Activated effector memory CD4-positive, alpha-beta T cell treated with Interleukin-2 at 50 U/mL for 16 hours (primary cell): ENCODE measurements at regions not wholly inside any gene's neighbourhood (a gene's known extent, or its start where the extent isn't known, plus 50 kb on each side); places are given as distances from the start of the nearest gene placed in this dataset.

Experiments
- DNase-seq: peaks from one replicate; pipeline ENCODE4 v3.0.0-alpha.2; 2020

DNA sequence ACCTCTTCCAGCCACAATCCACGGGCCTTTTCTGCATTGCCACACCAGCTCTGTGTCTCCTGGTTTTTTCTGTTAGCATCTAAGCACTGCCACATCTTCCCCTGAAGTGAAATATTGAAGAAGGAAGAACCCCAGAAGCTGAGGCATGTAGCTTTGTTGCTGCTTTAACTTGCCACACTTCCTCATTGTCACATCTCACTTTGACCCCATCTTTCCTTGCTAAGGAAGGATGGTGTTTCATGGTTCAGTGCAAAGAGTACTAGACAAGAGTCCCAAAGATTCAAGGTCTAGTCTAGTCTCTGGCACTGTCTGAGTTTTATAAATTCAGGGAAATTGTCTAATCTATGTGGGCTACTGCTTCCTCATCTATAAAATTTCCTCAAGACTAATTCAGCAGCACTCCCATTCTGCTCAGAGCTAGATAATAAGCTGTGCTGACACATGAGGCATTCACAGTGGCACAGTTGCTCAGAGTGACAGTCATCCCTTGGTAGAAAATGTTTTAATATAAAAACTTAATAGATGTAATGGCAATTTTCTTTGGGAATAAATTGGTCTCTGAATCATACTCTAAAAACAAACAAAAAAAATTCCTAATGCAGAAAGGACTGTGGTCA, 483.0 kb upstream of the ID2 start:
- no peak for DNase-seq

DNA sequence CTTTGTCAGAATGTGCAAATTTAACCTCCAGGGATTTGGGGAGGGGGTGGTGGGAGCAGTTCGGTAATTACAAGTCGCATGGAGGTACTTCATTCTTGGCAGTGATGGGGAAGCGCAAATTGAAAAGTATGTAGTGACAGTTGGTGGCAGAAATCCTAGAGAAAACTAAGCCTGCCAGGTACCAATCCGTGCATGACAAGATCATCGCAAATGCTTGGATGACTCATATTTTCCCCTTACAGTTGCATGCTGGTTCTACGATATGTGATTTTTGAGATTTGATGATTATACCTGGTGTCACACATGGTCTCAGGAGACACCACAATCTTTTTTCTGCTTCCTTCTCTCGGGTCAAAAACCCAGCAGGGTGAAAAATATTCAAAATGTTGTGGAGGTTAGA, 479.7 kb upstream of the ID2 start:
- no peak for DNase-seq

DNA sequence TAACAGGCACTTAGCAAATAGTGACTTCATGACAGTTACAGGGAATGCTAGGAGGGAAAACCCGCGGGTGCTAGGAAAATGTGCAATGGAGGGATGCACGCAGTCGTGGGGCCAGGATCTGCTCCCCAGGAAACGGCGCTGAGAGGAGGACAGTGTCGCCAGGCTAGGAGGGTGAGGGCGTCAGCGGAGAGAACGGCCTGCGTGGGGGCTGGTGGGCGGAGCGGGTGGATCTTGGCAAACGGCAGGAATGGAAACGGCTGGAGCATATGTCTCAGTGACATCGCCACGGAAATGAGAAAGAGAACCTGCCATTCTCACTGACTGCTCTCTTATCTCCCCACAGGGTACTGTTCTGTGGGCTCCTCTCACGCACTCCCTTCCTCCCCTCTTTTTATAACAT, 478.5 kb upstream of the ID2 start:
- DNase-seq, result no peak

DNA sequence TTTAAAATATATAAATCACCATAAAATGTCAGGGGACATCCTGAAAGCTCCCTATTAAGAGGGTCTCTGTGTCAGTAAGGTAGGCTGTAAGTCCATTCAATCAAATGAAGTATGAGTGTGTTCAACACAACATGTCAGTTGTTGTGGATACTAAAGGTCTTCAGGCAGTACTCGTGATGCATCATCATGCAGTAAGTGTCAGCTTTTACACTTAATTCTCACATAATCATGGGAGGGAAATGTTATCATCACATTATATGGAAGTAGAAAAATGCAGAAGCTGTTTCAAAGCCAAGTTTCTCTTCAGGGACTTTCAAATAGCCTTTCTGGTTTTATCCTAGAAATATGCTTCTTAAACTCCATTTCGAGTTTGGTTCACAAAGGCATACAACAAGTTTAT, 477.1 kb upstream of the ID2 start:
- DNase-seq, result no peak

DNA sequence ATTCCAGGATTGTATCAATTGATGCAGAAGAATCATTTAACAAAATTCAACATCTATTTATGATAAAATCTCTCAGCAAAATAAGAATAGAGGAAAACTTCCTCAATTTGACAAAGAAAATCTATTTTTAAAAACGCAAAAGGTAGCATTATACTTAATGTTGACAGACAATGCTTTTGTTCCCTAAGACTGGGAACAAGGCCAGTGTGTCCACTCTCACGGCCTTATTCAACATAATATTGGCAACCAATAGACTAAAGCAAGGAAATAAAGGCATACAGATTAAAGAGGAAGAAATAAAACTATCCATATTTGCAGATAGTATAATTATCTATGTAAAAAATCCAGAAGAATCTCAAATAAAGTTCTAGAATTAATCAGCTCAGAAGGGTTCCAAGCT, 472.4 kb upstream of the ID2 start:
- DNase-seq, result no peak

DNA sequence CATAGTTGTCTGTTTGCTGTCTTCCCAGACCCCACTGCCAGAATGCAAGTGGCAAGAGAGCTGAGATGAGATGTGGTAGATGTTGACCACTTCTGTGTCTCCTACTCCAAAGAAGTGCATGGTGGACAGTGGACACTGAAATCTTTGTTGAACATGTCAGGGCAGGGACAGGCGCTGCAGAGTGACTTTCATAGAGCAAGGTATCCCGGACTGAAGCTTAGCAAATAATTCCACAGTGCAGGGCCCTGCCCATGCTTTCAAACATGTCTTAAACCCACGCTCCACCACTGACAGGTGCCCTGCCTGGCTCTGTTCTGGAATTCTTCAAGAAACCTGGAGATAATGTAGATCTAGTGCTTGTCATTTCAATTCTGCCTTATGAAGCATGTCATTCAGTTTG, 470.5 kb upstream of the ID2 start:
- DNase-seq, result no peak

DNA sequence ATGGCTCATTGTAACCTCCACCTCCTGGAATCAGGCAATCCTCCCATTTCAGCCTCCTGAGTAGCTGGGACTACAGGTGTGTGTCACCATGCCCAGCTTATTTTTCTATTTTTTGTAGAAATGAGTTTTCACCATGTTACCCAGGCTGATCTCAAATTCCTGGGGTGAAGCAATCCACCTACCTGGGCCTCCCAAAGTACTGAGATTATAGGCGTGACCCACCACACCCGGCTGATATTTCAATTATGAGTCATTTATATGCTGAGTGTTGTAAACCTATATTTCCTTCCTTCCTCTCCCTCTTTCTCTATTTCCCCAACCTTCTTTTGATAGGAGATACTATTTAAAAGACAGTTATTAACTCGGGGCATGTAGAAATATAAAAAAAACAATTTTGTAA, 469.6 kb upstream of the ID2 start:
- DNase-seq, result no peak

DNA sequence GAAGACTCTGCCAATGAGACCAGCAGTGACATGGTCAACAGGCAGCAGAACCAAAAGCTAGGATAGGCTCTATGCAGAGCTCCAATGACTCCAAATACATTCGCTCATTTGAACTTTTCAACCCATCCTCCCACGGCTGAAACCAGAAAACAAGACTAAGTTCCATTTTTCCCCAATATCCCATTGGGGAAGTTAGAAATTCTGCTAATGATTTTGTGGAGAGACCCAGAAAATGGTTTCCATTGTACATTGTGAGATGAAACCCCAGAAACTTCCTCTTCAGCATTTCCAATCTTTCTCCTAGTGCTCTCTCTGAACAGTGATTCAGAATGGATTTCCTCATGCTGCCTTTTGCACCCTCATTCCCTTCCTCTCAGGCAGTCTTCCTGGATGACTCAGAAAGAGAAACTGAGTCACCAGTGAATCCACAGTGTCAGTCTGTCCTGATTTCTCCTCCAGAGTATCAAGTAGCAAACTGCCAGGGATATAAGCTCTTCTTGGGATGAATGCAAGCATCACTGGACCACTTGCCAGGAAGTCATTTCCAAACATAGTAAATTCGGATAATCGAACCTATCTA, 467.7 kb upstream of the ID2 start:
- no peak for DNase-seq

DNA sequence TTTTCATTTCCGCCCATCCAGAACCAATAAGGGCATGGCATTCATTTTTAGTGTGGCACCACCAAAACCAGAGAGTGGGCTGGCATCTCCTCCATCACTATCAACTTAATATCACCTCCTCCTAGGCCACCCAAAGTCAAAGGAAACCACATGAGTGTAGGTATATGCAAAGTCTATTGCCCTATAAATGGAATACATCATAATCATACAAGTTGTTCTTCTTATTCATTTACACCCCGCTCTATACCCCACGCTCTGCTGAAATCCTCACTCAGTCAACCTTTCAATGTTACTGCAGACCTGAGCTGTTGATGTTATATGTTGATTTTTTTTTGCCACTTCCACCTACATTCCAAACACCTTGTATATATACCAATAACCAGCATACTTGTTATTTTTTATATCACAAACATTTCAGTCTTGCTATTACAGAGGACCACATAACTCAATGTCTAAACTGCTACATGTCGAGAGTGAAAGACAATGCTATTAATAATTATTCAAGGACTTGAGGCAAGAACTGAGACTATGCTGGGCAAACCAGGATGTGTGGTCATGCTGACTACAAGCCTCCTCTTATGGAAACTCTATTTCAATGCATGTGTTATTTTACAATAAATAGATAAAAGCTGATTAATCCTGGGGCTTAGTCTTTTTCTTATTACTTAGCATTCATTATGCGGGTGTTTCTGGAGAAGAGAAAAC, 466.5 kb upstream of the ID2 start:
- DNase-seq, result no peak

DNA sequence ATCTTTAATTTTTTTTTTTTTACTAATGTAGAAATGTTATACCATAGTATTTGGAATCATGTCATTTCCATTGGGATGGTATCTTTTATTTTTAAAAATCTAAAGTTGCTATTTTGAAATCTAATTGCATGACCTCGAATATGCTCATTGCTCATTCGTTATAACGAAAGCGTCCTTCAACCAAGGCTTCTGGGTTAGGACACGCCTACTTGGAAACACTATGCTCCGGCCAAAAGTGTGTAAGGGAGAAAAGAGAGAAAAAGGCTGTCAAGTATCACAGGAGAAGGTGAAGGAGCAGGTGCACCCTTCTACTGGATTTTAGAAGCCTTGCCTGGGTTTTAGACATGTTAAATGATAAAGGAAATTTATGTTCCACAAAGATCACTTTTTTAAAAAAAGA, 465.9 kb upstream of the ID2 start:
- DNase-seq, result no peak

DNA sequence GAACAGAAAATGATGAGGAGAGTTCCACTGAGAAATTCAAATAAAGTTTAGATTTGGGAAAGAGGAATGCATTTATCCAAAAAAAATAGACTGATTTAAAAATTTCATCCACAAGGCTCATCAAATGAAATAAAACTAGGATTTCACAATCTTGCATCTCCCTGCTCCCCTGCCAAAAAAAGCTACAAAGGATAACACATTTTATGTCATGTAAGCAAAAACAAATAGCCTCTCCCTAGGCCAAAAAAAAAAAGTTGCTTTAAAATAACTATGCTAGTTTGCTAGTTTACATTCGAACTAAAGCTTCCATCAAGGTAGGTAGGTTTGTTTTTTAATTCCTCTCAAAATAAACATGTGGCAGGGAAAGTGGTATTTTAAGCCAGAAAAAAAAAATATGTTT, 465.5 kb upstream of the ID2 start:
- no peak for DNase-seq

DNA sequence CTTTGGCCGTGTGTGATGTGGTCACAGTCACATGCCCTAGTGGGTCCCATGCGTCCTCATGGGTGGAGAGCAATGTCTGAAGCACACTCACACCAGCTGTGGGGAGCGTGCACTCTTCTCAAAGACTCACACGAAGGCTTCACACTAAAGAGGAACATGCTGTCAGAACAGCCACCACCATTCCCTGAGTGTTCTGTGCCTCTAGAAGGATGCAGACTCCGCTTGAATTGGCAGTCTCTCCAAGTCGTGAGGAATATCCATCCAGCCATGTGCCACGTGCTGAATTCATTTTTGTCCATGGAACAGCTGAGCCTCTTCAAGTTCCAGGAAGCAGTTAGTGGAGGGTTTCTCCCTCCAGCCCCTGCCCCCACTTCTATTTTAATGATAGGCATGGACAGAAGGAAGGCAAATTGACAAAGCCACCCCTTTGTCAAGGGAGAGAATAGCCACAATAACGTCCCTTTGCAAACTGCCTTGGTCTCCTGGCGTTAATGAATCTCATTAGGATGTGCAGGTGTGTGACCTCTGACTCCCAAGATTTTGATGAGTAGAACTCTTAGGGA, 464.3 kb upstream of the ID2 start:
- DNase-seq, result no peak

DNA sequence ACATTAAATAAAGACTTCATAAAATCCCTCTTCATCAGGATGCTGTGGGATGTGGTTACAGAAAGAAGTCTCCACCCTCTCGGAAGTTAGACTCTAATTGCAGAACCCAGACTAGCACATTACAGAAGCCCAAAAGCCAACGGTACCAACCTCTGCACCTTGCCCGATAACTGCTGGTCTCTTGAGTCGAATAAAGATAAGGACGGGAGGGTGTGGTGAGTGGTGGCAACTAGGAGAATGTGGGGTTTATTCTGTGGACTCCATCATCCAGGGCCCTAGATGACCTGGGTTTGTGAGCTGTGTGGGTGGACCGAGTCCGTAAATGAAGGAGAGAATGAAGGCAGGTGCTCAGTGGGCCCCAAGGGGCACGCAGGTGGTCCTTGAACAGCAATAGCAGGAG, 462.8 kb upstream of the ID2 start:
- no peak for DNase-seq

DNA sequence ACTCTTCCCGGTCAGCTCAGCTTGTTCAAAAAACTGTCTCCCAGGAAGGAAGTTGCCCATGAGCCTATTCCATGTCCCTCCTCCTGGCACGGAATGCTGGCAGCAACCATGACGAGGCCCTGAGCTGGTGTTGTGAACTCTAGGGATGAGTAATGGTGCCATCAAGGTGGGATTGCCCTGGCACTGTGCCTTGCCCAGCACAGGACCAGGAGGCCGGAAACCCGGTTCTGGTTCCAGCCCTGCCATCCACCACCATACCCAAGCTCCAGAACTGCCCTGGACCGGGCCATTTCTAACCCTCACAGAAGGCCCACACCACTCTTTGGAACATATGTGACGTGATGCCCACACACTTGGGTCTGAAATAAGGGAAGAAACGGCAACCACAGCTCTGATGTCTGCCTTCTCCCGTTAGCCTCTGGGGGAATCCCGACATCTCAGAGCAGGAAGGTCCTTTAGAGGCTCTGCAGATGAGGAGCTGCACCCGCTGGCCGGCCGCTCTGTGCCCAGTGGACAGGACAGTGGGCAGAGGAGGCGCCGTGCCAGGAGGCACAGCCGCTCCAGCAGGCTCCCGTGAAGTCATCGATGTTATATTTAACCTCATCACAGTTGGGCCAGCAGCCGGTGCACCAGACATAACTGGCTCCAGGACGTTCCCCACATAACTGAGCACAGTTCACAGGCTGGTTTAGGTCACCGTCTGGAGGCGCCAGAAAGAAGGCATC, 462.1 kb upstream of the ID2 start:
- DNase-seq, result no peak

DNA sequence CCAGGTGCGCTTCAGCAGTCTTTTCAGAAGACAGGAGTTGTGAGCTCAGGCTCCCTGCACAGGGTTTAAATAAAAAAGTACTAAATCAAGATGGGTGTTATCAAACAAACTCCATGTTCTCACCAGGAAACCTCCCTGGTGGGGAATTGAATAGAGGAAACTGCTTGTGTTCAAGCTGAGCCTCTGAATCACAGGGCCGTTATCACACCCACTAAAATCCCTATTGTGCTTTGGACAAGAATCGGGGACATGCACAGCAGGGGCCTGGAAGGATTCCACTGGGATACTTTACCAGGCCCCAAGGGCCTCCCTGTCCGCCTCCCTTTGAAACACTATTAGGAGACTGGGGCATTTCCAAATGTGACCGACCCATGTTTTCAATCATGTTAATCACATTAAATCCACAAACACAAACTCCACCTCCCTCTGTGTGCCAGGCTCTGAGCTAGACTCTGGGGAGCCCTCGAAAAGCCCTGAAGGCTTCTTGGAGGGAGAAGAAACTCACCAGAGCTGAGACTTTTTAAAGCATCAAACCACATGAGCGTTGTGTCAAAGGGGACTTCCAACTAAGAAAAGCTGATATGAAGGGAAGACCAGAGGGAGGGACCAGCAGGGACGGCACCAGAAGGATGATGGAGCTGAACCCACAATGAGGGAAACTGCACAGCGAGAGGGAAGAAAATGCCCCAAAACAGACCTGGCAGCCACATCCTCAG, 458.7 kb upstream of the ID2 start:
- no peak for DNase-seq

DNA sequence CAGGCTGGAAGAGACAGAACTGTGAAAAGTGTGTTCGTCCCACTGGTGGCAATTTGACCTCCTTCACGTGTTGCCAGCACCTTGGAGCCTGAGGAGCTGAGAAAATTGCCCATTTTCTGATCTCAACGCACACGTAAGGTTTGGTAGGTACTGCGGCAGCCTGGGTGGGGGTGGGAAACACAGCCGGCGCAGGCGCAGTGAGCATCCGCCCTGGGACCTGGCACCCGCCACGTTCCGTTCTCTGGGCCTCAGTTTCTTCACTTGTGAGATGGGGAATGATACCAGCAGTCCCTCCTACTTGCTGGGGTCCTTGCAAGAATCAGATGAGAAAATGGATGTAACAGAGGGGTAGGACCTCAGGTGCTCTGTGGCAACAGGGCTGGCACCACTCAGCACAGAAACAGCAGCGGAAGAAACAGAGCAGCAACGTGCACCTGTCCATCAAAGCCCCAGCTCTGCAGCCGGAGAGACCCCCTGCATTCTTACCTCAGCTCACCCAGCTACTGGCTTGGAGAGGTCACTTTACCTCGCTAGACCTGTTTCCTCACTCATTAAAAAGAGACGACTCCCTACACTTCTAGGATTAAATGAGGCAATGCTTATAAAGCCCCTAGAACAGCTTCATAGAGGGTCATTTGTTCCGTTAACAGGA, 458.0 kb upstream of the ID2 start:
- DNase-seq, result no peak

DNA sequence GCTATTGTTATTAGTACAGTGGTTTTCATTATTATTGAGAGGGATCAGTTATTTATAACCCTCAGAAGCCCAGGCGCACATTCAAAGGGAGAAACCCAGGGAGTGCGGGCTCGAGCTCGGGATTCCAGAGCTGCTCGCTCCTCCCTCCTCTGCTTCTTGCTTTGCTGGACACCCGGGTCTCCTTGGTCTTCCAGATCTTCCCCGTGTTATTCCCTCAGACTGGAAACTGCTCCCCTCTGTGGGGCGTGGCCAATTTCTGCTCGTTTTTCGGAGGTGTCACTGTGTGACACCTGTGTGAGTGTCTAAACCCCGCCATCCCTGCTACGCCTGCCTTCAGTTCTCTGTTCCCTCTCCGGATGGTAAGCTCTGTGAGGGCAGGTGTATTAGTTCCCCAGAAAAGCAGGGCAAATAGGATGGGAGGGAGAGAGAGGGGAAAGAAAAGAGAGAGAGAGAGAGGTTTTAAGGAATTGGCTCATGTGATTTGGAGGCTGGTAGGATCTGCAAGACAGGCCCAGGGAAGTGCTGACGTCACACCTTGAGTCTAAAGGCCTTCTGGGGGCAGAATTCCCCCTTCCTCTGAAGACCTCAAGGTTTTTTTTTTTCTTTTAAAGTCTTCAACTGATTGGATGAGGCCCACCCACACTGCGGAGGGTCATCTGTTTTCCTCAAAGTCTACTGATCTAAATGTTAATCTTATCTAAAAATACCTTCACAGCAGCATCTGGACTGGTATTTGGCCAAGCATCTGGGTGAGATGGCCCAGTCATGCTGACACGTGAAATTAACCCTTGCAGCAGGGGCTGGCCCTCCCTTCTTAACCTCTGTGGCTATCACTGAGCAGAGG, 457.3 kb upstream of the ID2 start:
- no peak for DNase-seq

DNA sequence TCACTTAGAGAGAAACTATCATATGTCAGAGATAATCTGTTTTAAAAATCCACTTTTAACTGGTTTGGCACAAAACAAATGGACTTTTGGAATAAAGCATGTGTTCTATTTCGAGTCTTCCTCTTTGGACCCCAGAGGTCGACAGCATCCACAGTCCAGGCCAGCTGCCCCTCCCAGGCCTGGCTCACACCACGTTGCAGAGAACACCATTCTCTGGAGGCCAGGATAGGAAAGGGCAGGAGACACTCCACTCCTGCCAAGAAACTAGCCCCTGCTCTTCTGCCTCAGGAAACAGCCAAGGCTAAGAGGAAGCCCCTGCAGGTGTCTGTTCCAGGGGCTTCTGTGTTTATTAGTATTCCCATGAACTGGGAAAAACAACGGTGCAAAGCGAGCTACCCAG, 456.6 kb upstream of the ID2 start:
- DNase-seq, result no peak

DNA sequence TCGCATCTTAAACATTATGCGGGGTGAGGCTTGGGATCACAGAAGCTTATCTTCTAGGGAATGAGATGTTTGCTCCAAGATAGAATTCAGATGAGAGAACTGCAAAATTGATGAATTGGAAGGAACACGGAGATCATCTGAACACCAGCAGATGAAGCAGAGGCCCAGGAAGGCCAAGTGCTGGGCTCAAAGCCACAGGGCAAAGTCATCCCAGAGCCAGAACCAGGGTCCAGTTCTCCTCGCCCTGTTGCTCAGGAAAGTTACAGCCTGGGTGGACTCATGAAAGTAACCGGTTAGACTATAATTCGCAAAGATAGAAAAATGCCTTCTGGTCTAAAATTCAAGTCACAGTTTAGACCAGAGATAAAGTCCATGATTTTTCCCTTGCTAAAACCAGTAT, 456.1 kb upstream of the ID2 start:
- DNase-seq, result no peak

DNA sequence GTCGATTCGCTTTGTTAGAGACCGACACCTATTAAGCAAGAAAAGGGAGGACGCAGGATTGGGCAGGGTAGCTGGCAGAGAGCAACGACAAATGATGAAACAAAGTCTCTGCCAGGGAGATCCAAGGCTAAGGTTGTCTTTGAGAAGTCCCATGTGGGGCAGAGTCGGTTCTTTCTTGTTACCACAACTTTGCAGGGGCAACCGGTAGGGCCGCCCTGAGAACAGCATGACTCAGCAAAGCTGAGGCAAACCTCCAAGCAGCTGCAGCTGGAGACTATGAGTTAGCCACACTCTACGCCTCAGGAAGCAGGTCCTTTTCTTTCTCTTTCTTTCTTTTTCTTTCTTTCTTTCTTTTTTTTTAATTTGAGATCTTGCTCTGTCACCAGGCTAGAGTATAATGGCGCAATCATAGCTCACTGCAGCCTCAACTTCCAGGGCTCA, 452.3 kb upstream of the ID2 start:
- DNase-seq, result peak; percentile 25

DNA sequence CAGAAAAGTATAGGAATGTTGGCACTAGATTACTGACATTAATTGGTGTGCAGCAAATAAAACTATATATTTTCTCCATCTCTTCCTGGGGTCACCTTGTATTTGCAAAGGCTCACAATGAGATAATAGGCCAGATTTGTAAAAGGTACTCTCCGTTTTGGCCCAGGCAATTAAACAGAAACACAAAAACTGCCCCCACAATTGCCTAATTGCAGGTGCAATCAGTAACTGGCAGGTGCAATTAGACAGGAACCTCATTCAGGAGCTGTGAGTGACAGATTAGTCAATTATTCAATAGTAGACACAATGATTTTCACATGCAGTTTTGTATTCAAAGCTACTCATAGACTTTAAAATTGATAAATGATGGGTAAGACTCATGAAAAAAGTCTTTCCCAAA, 451.4 kb upstream of the ID2 start:
- no peak for DNase-seq

DNA sequence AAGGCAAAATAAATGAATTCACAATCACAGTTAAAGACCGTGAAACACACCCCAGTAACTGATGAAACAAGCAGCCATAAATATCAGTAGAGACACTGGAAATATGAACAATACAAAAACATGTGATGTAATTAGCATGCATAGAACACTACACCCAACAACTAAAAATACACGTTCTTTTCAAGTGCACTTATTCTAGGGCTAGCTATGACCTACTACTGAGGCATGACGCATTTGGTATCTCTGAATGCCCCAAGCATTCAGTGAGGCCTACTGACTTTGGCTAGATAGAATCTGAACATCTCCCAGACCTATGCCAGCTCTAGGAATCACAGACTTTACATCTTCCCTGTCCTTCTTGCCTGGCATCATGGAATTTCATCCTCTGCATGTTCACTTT, 450.0 kb upstream of the ID2 start:
- DNase-seq, result no peak
